ENCODE measurements at regions not wholly inside any gene's neighbourhood (a gene's known extent, or its start where the extent isn't known, plus 50 kb on each side); places are given as distances from the start of the nearest gene placed in this dataset.

- TF ChIP-seq, protein P1, sequence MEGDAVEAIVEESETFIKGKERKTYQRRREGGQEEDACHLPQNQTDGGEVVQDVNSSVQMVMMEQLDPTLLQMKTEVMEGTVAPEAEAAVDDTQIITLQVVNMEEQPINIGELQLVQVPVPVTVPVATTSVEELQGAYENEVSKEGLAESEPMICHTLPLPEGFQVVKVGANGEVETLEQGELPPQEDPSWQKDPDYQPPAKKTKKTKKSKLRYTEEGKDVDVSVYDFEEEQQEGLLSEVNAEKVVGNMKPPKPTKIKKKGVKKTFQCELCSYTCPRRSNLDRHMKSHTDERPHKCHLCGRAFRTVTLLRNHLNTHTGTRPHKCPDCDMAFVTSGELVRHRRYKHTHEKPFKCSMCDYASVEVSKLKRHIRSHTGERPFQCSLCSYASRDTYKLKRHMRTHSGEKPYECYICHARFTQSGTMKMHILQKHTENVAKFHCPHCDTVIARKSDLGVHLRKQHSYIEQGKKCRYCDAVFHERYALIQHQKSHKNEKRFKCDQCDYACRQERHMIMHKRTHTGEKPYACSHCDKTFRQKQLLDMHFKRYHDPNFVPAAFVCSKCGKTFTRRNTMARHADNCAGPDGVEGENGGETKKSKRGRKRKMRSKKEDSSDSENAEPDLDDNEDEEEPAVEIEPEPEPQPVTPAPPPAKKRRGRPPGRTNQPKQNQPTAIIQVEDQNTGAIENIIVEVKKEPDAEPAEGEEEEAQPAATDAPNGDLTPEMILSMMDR (IDR thresholded peaks at IDR 0.05 in 8 of 11, conservative IDR thresholded peaks at IDR 0.05 in 3 of 11) = no peak
- TF ChIP-seq POLR2AphosphoS5 (IDR thresholded peaks at IDR 0.05) = no peak
Measured at GRCh38 chr5:165310031-165310430, 1804.6 kb downstream of the MAT2B start.
